A549 (cell line): ENCODE measurements at regions not wholly inside any gene's neighbourhood (a gene's known extent, or its start where the extent isn't known, plus 50 kb on each side); places are given as distances from the start of the nearest gene placed in this dataset.

Source experiments
- ATAC-seq, 2 experiments: fragments of 200-7000 bp in 1 of 2; fragments of >200 bp in 1 of 2; cut with Nextera tagmentation in 1 of 2; cut with Tn5 transposase in 1 of 2; 3 replicates each; pipeline versions ENCODE4 v1.8.0 to v1.9.1; 2018 to 2020; ENCODE audit warnings: mild to moderate bottlenecking in 1 of 2, moderate library complexity in 1 of 2
- CTCF ChIA-PET: fragments of 300-600 bp; sonication (Branson Sonifier 250); formaldehyde crosslinking; extraction: SDS; loops from one replicate; lab custom pipeline; 2021; ENCODE audit warnings: antibody characterized with exemption, inconsistent platforms; lab: Yijun Ruan, JAX
- POLR2A ChIA-PET: fragments of 350-600 bp; formaldehyde crosslinking; extraction: SDS; loops from one replicate; lab custom pipeline; 2021; ENCODE audit warnings: antibody characterized with exemption, inconsistent platforms; lab: Yijun Ruan, JAX
- DNase-seq, 2 experiments: peaks; one replicate each; pipeline versions ENCODE4 v3.0.0 to v3.0.0-alpha.2; 2011 to 2016; ENCODE audit warnings: low read depth in 1 of 2, low spot score in 1 of 2
- FAIRE-seq: peaks from 2 replicates; lab custom pipeline; 2011; peaks lifted over from hg19 to GRCh38; lab: Jason Lieb, UNC
- H3K27ac ChIP-seq, 2 experiments: fragments of >200 bp; sonication (Bioruptor Twin); formaldehyde crosslinking; 3 replicates each; pipeline ENCODE4 v1.5.1; 2016 to 2017
- H3K4me1 ChIP-seq: fragments of >200 bp; sonication (Bioruptor Twin); formaldehyde crosslinking; 3 replicates; pipeline ENCODE4 v1.6.1; 2016
- H3K4me2 ChIP-seq: fragments of >200 bp; sonication (Bioruptor Twin); formaldehyde crosslinking; 3 replicates; pipeline ENCODE4 v1.6.1; 2016
- H3K4me3 ChIP-seq: fragments of >200 bp; sonication (Bioruptor Twin); formaldehyde crosslinking; 3 replicates; pipeline ENCODE4 v1.5.1; 2016
- H3K9me3 ChIP-seq: fragments of >200 bp; sonication (Bioruptor Twin); formaldehyde crosslinking; 3 replicates; pipeline ENCODE4 v1.6.1; 2016
- BHLHE40 ChIP-seq: IDR thresholded peaks from 2 replicates; pipeline ENCODE4 v1.6.1; 2012; ENCODE audit warnings: low read depth, low read length, inconsistent platforms
- CHD2 ChIP-seq: fragments of 150-350 bp; IDR thresholded peaks from 2 replicates; pipeline ENCODE4 v1.6.1; 2014; ENCODE audit warnings: low read length; ENCODE audit not compliant: partially characterized antibody
- CTCF ChIP-seq: fragments of >200 bp; sonication (Bioruptor Twin); formaldehyde crosslinking; IDR thresholded peaks from 3 replicates; pipeline ENCODE4 v1.5.1; 2016
- E2F6 ChIP-seq: IDR thresholded peaks from 2 replicates; pipeline ENCODE4 v1.6.1; 2012; ENCODE audit warnings: low read depth, borderline replicate concordance
- ELK1 ChIP-seq: fragments of 150-350 bp; IDR thresholded peaks from 2 replicates; pipeline ENCODE4 v1.6.1; 2014; ENCODE audit warnings: low read depth, mild to moderate bottlenecking, low read length
- EP300 ChIP-seq, 2 experiments: fragments of >200 bp; sonication (Bioruptor Twin); formaldehyde crosslinking; IDR thresholded peaks; 2 replicates in 1 of 2; 3 replicates in 1 of 2; pipeline ENCODE4 v1.6.1; 2016 to 2017
- FOSB ChIP-seq: fragments of 250-450 bp; sonication (Bioruptor Pico); IDR thresholded peaks from 2 replicates; pipeline ENCODE4 v1.5.0; 2020; ENCODE audit warnings: mild to moderate bottlenecking, moderate library complexity
- FOSL2 ChIP-seq, 2 experiments: fragments of 450-650 bp in 1 of 2; fragments of >200 bp in 1 of 2; sonication (Bioruptor Twin) in 1 of 2; formaldehyde crosslinking; IDR thresholded peaks; 2 replicates each; pipeline versions ENCODE4 v1.5.0 to v1.6.1; 2016 to 2020; ENCODE audit warnings: mild to moderate bottlenecking in 1 of 2, moderate library complexity in 1 of 2
- GATA3 ChIP-seq: IDR thresholded peaks from 2 replicates; pipeline ENCODE4 v1.6.1; 2012; ENCODE audit warnings: borderline replicate concordance
- HES2 ChIP-seq: fragments of >200 bp; sonication (Bioruptor Twin); formaldehyde crosslinking; IDR thresholded peaks from 2 replicates; pipeline ENCODE4 v1.6.1; 2016
- HEYL ChIP-seq: fragments of 250-450 bp; sonication (Bioruptor Pico); IDR thresholded peaks from 2 replicates; pipeline ENCODE4 v1.8.0; 2021; ENCODE audit warnings: mild to moderate bottlenecking, moderate library complexity
- HOXB13 ChIP-seq: fragments of 250-450 bp; sonication (Bioruptor Pico); IDR thresholded peaks from 2 replicates; pipeline ENCODE4 v1.5.0; 2020; ENCODE audit warnings: low read depth, mild to moderate bottlenecking, moderate library complexity
- HOXB5 ChIP-seq: fragments of 250-450 bp; sonication (Bioruptor Pico); IDR thresholded peaks from 2 replicates; pipeline ENCODE4 v1.5.0; 2020; ENCODE audit warnings: mild to moderate bottlenecking, moderate library complexity
- JUN ChIP-seq, 2 experiments: fragments of >200 bp; sonication (Bioruptor Twin); formaldehyde crosslinking; IDR thresholded peaks; 2 replicates in 1 of 2; 3 replicates in 1 of 2; pipeline ENCODE4 v1.6.1; 2016 to 2017
- JUNB ChIP-seq: fragments of >200 bp; sonication (Bioruptor Twin); formaldehyde crosslinking; IDR thresholded peaks from 2 replicates; pipeline ENCODE4 v1.6.1; 2016
- KDM1A ChIP-seq: fragments of 200-600 bp; sonication (generic); IDR thresholded peaks from 2 replicates; pipeline ENCODE4 v1.6.1; 2016; ENCODE audit warnings: low read depth, mild to moderate bottlenecking
- MAFK ChIP-seq: fragments of 450-650 bp; IDR thresholded peaks from 2 replicates; pipeline ENCODE4 v1.6.1; 2014; ENCODE audit not compliant: partially characterized antibody
- MAX ChIP-seq: IDR thresholded peaks from 2 replicates; pipeline ENCODE4 v1.6.1; 2012
- MAZ ChIP-seq: fragments of 150-350 bp; IDR thresholded peaks from 2 replicates; pipeline ENCODE4 v1.6.1; 2014; ENCODE audit warnings: antibody characterized with exemption, low read depth, low read length, borderline replicate concordance
- MYC ChIP-seq: IDR thresholded peaks from 2 replicates; pipeline ENCODE4 v1.6.1; 2012; ENCODE audit warnings: mild to moderate bottlenecking, inconsistent platforms, low read length, improper control_type of control experiment, borderline replicate concordance
- NPAS2 ChIP-seq: fragments of 250-450 bp; sonication (Bioruptor Pico); IDR thresholded peaks from 2 replicates; pipeline ENCODE4 v1.8.0; 2022; ENCODE audit warnings: mild to moderate bottlenecking, moderate library complexity, borderline replicate concordance
- NR3C1 ChIP-seq: fragments of >200 bp; sonication (Bioruptor Twin); formaldehyde crosslinking; IDR thresholded peaks from 3 replicates; pipeline ENCODE4 v1.6.1; 2017
- POLR2A ChIP-seq: IDR thresholded peaks from 2 replicates; pipeline ENCODE4 v1.6.1; 2012; ENCODE audit warnings: mild to moderate bottlenecking, low read length
- POLR2AphosphoS2 ChIP-seq: conservative IDR thresholded peaks from 2 replicates; pipeline ENCODE4 v1.6.1; 2012; ENCODE audit warnings: low read length, improper control_type of control experiment, inconsistent platforms
- RARB ChIP-seq: fragments of 250-450 bp; sonication (Bioruptor Pico); IDR thresholded peaks from 2 replicates; pipeline ENCODE4 v1.8.0; 2021; ENCODE audit warnings: mild to moderate bottlenecking, moderate library complexity
- RCOR1 ChIP-seq: fragments of 150-350 bp; IDR thresholded peaks from 2 replicates; pipeline ENCODE4 v1.6.1; 2014; ENCODE audit warnings: antibody characterized with exemption, low read length, low read depth
- RFX5 ChIP-seq: fragments of 450-650 bp; IDR thresholded peaks from 2 replicates; pipeline ENCODE4 v1.7.1; 2014; ENCODE audit warnings: antibody characterized with exemption, mild to moderate bottlenecking, moderate library complexity
- RNF2 ChIP-seq: fragments of 200-600 bp; sonication (generic); IDR thresholded peaks from 2 replicates; pipeline ENCODE4 v1.6.1; 2016; ENCODE audit warnings: low read depth, mild to moderate bottlenecking, antibody characterized with exemption, moderate library complexity, borderline replicate concordance
- SMC3 ChIP-seq: fragments of >200 bp; sonication (Bioruptor Twin); formaldehyde crosslinking; IDR thresholded peaks from 3 replicates; pipeline ENCODE4 v1.6.1; 2018; ENCODE audit warnings: inconsistent platforms
- SREBF2 ChIP-seq: fragments of 450-650 bp; IDR thresholded peaks from 2 replicates; pipeline ENCODE4 v1.6.1; 2014; ENCODE audit warnings: mild to moderate bottlenecking, moderate library complexity
- TP53 ChIP-seq: fragments of 250-450 bp; sonication (Bioruptor Pico); IDR thresholded peaks from 2 replicates; pipeline ENCODE4 v1.5.0; 2021; ENCODE audit warnings: mild to moderate bottlenecking, moderate library complexity
- ZFP36 ChIP-seq: fragments of 450-650 bp; IDR thresholded peaks from 2 replicates; pipeline ENCODE4 v1.6.1; 2014; ENCODE audit warnings: borderline replicate concordance; ENCODE audit not compliant: partially characterized antibody
- ZSCAN20 ChIP-seq: fragments of 250-450 bp; sonication (Bioruptor Pico); IDR thresholded peaks from 2 replicates; pipeline ENCODE4 v1.8.0; 2022; ENCODE audit warnings: mild to moderate bottlenecking, moderate library complexity
- WGBS: methylation state at CpG from one replicate; pipeline ENCODE4 v1.1.6; 2017; ENCODE audit errors: missing lambda C conversion rate; 5-methylcytosine and 5-hydroxymethylcytosine counted together

- no peak overlapping the region for H3K4me2 ChIP-seq
- no peak overlapping the region for H3K4me3 ChIP-seq
- H3K4me1 ChIP-seq, result no peaks in the 10 kb centered on the region
- ATAC-seq, result no peak
- CTCF ChIA-PET, result no interaction called here
- TF ChIP-seq RARB (CRISPR knock-in tag) (no peak), POLR2AphosphoS2 (no peak), NPAS2 (CRISPR knock-in tag) (no peak), ZSCAN20 (no peak), ZFP36 (no peak), KDM1A (no peak), ELK1 (no peak), HOXB5 (no peak), NR3C1 (no peak), FOSB (CRISPR knock-in tag) (no peak), MAX (no peak), SREBF2 (no peak), BHLHE40 (no peak), POLR2A (no peak), CHD2 (no peak), HEYL (no peak), CTCF (no peak), JUN (IDR thresholded peaks at IDR 0.05) (no peak), FOSL2 (IDR thresholded peaks at IDR 0.05) (no peak), FOSL2 (CRISPR knock-in tag; IDR thresholded peaks at IDR 0.05) (no peak)
- POLR2A ChIA-PET, result no interaction called here
- H3K27ac ChIP-seq, result no peak overlapping the region
- no peak for DNase-seq
- WGBS, result 15% methylated on average over 3 of the region's 3 CpGs
- H3K9me3 ChIP-seq, result no peaks in the 10 kb centered on the region
- no peak for FAIRE-seq
These were observed 145.1 kb upstream of the MEOX2 start for GRCh38 chr7:15831606-15832005.

- TF ChIP-seq RFX5 (no peak), MAFK (peak; percentile 23), FOSL2 (IDR thresholded peaks at IDR 0.05) (no peak), FOSL2 (CRISPR knock-in tag; IDR thresholded peaks at IDR 0.05) (no peak)
- no peak overlapping the region for H3K4me2 ChIP-seq
- FAIRE-seq (no peak), ATAC-seq (no peak), DNase-seq (no peak)
- no peaks in the 10 kb centered on the region for H3K4me1 ChIP-seq
- WGBS, result 31% methylated on average over 3 of the region's 3 CpGs
- no peaks in the 10 kb centered on the region for H3K9me3 ChIP-seq
- H3K27ac ChIP-seq, result no peak overlapping the region
- no peak overlapping the region for H3K4me3 ChIP-seq
- POLR2A ChIA-PET, result no interaction called here
- CTCF ChIA-PET, result no interaction called here
These were observed 143.2 kb upstream of the MEOX2 start for GRCh38 chr7:15829691-15830090.

- Histone ChIP-seq H3K27ac (no peak overlapping the region), H3K4me1 (no peaks in the 10 kb centered on the region), H3K4me3 (no peak overlapping the region), H3K9me3 (no peaks in the 10 kb centered on the region), H3K4me2 (no peak overlapping the region)
- POLR2A ChIA-PET, result no interaction called here
- FAIRE-seq (no peak), DNase-seq (no peak), ATAC-seq (no peak)
- CTCF ChIA-PET, result interaction anchor here (0.7 kb wide), 1 partner anchor 42 kb away, joined by 3 read pairs; no protein-coding TSS in a partner anchor
- WGBS, result 32% methylated on average over 3 of the region's 3 CpGs
- no peak for TF ChIP-seq EP300 (IDR thresholded peaks at IDR 0.05)
- no peak for TF ChIP-seq BHLHE40
- no peak for TF ChIP-seq POLR2A
- no peak for TF ChIP-seq HES2
- TF ChIP-seq SMC3, result no peak
- TF ChIP-seq RCOR1, result no peak
- no peak for TF ChIP-seq E2F6
- no peak for TF ChIP-seq NPAS2 (CRISPR knock-in tag)
- TF ChIP-seq JUNB, result no peak
- no peak for TF ChIP-seq TP53 (CRISPR knock-in tag)
- TF ChIP-seq HOXB5, result no peak
- no peak for TF ChIP-seq MYC
- TF ChIP-seq RNF2, result no peak
- no peak for TF ChIP-seq RFX5
- TF ChIP-seq GATA3, result no peak
- no peak for TF ChIP-seq MAZ
- TF ChIP-seq HOXB13 (CRISPR knock-in tag), result no peak
- no peak for TF ChIP-seq MAX
- no peak for TF ChIP-seq ZFP36
These were observed 142.4 kb upstream of the MEOX2 start for GRCh38 chr7:15828881-15829280.
